ENCODE measurements at regions not wholly inside any gene's neighbourhood (a gene's known extent, or its start where the extent isn't known, plus 50 kb on each side); places are given as distances from the start of the nearest gene placed in this dataset.

- no peak for DNase-seq (ENCODE audit: low read depth)
Measured at GRCh38 chr13:47433461-47434005, 536.7 kb upstream of the HTR2A start.

GRCh38 chr13:47426126-47426849, 529.4 kb upstream of the HTR2A start:
- DNase-seq (ENCODE audit: low read depth), result no peak

- DNase-seq (ENCODE audit: low read depth), result no peak
Measured at GRCh38 chr13:47421525-47421924, 524.7 kb upstream of the HTR2A start.

- DNase-seq (ENCODE audit: low read depth), result no peak
Measured at GRCh38 chr13:47420568-47420967, 523.7 kb upstream of the HTR2A start.

- DNase-seq (ENCODE audit: low read depth), result no peak
Measured at GRCh38 chr13:47420020-47420419, 523.2 kb upstream of the HTR2A start.

- DNase-seq (ENCODE audit: low read depth), result no peak
Measured at GRCh38 chr13:47418206-47418920, 521.5 kb upstream of the HTR2A start.

- DNase-seq (ENCODE audit: low read depth), result no peak
Measured at GRCh38 chr13:47417485-47417884, 520.6 kb upstream of the HTR2A start.

GRCh38 chr13:47415048-47415447, 518.2 kb upstream of the HTR2A start:
- no peak for DNase-seq (ENCODE audit: low read depth)

- no peak for DNase-seq (ENCODE audit: low read depth)
Measured at GRCh38 chr13:47413526-47413925, 516.7 kb upstream of the HTR2A start.

- DNase-seq (ENCODE audit: low read depth), result no peak
Measured at GRCh38 chr13:47413112-47413511, 516.3 kb upstream of the HTR2A start.

GRCh38 chr13:47409778-47410177, 512.9 kb upstream of the HTR2A start:
- no peak for DNase-seq (ENCODE audit: low read depth)

- DNase-seq (ENCODE audit: low read depth), result no peak
Measured at GRCh38 chr13:47408546-47409319, 511.9 kb upstream of the HTR2A start.

GRCh38 chr13:47407808-47408207, 511.0 kb upstream of the HTR2A start:
- no peak for DNase-seq (ENCODE audit: low read depth)

- DNase-seq (ENCODE audit: low read depth), result no peak
Measured at GRCh38 chr13:47399599-47399998, 502.7 kb upstream of the HTR2A start.

GRCh38 chr13:47397739-47398138, 500.9 kb upstream of the HTR2A start:
- DNase-seq (ENCODE audit: low read depth), result no peak

- no peak for DNase-seq (ENCODE audit: low read depth)
Measured at GRCh38 chr13:47396915-47397314, 500.1 kb upstream of the HTR2A start.

GRCh38 chr13:47374741-47375140, 477.9 kb upstream of the HTR2A start:
- DNase-seq (ENCODE audit: low read depth), result no peak

GRCh38 chr13:47372751-47373150, 475.9 kb upstream of the HTR2A start:
- DNase-seq (ENCODE audit: low read depth), result no peak

GRCh38 chr13:47351798-47352197, 454.9 kb upstream of the HTR2A start:
- DNase-seq (ENCODE audit: low read depth), result no peak

GRCh38 chr13:47350334-47351124, 453.7 kb upstream of the HTR2A start:
- no peak for DNase-seq (ENCODE audit: low read depth)

GRCh38 chr13:47349211-47349610, 452.4 kb upstream of the HTR2A start:
- no peak for DNase-seq (ENCODE audit: low read depth)
